HG02642 (cell line): ENCODE measurements at regions not wholly inside any gene's neighbourhood (a gene's known extent, or its start where the extent isn't known, plus 50 kb on each side); places are given as distances from the start of the nearest gene placed in this dataset.
"Not testable (repeated sequence)": the region's sequence is repeated elsewhere in the genome, so short reads cannot be mapped to it uniquely, and the experiment has no call there.

Experiments used
- ATAC-seq: cut with Tn5 transposase; IDR thresholded peaks from one replicate; pipeline ENCODE4 v1.9.1; 2021; ENCODE audit warnings: mild to moderate bottlenecking; ENCODE audit not compliant: unreplicated experiment, poor library complexity

DNA sequence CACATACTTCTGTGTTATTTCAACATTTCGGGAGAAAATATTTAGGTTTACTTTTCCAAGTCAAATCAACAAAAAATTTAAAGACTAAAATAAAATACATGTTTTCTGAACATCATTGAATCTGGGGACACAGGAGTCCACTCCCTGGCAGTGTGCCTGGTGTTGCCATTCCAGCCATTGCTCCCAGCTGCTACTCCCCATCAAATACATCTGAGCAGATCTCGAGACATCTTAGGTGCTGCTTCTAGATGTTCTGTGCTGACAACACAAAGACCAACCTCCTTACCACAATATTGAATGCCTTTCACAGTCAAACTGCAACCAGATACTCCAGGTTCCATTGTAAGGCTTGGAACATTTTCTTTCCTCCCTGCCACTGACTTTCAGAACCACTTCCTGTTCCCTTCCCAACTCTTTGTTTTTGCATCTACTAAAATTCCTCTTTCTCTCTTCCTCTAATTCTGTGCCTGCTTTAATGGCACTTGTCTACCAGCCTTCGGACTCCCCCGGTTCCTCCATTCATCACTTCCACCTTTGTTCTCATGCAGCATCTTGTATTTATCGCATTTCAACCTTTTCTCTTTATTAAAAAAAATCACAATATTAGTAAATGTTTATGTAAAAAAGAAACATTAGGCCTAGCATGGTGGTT lies 81.1 kb upstream of the SLC4A7 start:
- ATAC-seq: no peak

DNA sequence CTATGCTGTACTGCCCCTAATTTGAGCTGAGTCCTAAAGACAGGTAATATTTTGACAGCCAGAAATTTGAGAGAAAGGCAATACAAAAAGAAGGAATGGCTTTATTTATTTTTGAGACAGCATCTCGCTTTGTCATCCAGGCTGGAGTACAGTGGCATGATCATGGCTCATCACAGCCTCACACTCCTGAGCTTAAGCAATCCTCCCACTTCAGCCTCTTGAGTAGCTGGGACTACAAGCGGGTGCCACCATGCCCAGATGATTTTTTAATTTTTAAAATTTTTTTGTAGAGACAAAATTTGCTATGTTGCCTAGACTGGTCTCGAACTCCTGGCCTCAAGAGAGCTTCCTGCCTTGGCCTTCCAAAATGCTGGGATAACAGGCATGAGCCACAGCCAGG lies 77.4 kb upstream of the SLC4A7 start:
- ATAC-seq: no peak

DNA sequence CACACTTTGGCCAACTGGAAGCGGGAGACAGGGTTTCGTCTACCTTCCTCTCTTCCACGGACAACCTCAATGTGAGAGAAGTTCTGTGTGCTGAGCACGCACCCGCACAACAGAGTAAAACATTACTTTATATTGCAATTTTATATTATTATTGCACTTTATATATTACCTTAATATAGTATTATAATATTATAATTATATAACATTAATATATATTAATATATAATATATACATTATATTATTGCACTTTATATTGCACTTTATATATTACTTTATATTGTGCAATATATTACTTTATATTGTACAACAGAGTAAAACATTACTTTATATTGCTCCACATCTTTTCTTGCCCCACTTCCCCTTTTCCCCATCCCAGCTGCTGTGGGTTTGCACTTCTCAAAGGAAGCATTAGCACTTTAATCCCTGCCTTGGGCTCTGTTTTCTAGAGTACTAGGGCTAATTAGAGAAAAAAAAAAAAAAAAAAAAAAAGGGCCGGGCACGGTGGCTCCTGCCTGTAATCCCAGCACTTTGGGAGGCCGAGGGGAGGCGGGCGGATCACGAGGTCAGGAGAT lies 76.4 kb upstream of the SLC4A7 start:
- ATAC-seq: no peak

- ATAC-seq: no peak
Observed at GRCh38 chr3:27559835-27560234, 75.7 kb upstream of the SLC4A7 start.

GRCh38 chr3:27559381-27559780 lies 75.2 kb upstream of the SLC4A7 start:
- no peak for ATAC-seq

- ATAC-seq: no peak
Observed at GRCh38 chr3:27557411-27557810, 73.2 kb upstream of the SLC4A7 start.

DNA sequence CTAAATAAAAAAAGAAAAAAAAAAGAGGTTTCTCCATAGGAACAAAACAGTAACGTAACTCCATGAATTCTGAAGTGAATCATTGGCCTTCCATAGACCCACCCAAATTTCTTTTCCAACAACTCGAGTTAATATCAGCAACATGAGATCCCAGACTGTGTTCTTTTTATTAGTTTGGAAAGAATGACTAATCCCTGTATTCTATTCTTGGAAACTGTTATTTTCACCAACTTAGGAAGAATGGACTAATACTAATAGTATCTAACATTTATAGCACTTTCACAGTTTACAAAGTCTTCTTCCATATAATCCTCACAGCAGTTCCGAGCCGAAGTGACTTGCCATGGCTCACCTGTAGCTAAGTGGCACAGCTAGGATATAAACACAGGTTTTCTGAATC lies 72.7 kb upstream of the SLC4A7 start:
- ATAC-seq: no peak

- ATAC-seq: no peak
Observed at GRCh38 chr3:27554706-27555105, 70.5 kb upstream of the SLC4A7 start.

DNA sequence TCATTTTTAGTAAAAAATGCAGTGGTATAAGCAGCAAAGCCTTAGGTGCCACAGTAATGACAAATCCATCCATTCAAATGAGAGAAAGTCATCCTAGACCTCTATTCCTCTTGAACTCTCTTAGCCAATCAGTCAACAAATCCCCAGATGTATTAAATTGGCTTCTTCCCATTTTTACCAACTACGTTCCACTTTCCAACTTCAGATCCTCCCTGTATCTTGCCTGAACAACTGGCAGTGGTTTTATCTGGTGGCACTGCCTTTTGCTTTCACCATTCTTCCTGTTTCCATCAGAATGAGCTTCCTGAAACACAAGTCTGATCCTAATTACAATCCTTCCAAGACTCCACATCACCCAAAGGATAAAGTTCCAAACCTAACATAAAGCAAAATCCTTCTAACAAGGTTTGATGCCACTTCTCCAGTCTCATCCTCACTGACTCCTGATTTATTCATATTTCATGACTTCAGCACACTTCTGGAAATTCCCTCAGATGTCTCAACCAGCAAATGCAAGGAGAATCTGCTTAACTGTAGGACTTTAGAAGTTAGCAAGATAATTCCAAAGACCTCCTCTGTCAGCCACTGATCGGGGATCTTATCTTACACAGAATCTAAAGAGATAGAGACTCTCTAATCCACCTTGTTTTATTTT lies 69.8 kb upstream of the SLC4A7 start:
- ATAC-seq: no peak

DNA sequence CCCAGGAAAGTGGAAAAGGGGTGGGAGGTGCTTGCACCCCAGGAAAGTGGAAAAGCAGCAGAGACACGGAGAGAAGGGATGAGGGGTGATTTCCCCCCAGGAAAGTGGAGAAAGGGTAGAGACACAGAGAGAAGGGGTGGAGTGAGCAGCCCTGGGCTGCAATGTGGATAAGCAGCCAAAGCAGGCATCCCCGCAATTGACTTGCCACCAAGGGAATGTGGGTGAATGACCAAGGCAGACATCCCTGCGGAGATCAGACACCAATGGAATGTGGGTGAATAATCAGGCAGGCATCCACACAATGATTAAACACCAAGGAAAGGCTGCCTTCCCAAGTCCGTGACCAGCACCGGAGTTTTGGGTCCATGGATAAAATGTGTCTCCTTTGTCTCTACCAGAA lies 68.5 kb upstream of the SLC4A7 start:
- ATAC-seq: not testable (repeated sequence)

DNA sequence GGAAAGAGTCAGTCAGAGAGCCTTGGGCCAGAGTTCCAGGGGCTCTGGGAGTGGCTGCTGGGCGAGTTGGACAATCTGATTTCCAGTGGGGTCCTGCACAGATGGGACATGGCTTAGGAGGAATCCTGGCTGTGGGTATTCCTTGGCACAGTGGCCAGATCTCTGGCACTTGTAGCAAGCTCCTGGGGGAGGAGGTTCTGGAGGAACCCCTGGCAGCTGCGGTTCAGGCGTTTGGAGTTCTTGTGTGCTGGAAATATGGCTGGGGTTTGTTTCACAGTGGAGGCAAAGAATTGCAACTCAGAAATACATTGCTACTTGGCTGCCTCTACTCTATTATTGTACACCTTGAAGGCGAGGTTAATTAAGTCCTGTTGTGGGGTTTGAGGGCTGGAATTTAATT lies 67.2 kb upstream of the SLC4A7 start:
- ATAC-seq: not testable (repeated sequence)

DNA sequence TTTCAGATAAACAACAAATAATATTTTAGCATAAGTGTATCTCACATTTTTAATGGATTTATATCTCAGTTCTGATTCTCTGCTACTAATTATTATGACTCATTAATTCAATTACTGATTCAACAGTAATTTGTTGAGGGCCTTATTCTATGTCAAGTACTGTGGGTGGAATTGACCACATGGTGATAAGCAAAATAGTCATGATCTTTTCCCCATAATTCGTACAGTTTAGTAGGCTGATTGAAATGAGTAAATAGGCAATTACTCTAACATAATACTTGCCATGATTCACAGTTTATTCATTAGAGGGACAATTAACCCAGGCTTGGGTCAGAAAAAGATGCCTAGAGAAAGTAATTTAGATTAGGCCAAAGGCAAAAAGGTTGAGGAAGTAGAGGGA lies 60.9 kb upstream of the SLC4A7 start:
- no peak for ATAC-seq

- ATAC-seq: no peak
Observed at GRCh38 chr3:27544372-27544865, 60.2 kb upstream of the SLC4A7 start.

DNA sequence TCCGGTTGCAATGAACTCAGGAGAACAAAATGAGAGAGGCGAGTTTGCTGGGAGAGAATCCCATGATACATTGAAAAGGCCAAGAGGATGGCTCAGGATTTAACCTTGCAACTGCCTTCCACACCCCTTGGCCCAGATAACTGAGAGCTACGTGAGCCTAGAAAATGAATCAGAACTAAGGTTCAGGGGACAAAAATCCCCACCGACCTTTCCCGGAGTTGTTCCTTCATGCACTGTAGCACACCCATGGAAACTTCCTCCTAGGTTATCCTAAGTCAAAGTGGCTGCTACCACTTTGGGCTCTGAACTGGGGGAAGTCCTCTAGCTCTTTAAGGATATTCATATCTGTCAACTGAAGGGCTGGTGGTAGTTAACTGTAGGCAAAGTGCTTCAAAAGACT lies 58.3 kb upstream of the SLC4A7 start:
- ATAC-seq: no peak

- ATAC-seq: no peak
Observed at GRCh38 chr3:27540231-27540630, 56.0 kb upstream of the SLC4A7 start.

- no peak for ATAC-seq
Observed at GRCh38 chr3:27536491-27536890, 52.3 kb upstream of the SLC4A7 start.

DNA sequence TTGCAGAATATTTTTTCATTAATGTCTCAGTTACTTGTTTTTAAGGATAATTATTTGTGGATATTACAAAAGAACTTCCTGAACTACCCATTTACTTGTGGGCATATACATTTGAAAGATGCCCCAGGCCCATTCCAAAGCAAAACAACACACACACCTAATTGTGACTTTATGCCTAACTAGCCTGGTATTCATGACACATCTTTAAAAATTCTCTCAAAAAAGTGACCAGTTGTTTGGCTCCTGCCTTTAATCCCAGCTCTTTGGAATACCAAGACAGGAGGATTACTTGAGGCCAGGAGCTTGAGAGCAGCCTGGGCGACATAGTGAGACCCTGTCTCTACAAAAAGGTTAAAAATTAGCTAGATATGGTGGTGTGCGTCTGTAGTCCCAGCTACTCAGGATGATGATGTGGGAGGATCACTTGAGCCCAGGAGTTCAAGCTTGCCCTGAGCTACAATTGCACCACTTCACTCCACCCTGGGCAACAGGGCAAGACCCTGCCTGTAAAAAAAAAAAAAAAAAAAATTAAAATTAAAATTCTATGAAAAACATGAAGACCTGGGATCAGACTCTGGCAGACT lies 51.7 kb upstream of the SLC4A7 start:
- no peak for ATAC-seq

DNA sequence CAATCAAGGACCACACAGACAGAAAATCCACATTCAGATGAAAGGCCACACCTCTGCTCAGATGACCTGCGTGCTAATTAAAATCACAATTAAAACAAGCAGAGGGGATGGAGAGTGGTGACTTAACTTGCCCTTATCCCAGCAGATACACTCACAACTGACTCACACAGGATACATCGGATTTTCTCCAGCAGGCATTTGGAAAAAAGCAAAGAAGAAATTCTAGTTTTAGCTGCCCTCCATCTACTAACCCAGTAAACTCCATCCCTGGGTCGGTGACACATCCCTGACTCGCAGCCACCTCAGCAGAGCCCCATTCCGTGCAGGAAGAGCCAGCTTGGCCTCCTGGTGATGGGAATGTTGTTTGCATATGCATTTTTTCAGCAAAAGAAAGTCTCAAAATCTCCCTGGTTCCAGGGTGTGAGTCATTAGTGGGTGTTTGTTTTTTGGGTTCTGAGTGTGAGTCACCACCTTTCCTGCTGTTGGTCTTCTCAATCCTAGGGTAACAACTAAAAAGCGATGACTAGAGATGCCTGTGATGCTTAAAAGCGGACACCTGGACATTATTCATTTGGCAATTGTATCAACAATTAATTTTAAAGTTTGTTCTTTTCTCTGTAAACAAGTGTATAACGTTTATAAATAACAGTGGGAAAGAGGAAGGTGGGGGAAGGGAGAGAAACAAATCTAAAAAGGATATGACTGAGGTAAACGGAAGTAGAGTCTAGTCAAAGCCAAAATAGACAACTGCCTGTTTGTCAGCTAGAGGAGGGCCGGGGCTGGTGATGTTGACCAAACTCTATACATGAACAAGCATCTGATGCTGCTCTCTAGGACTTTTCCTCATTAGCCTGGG lies 49.8 kb upstream of the SLC4A7 start:
- ATAC-seq: peak; percentile 58
